RPMI8226 (cell line): ENCODE measurements at regions not wholly inside any gene's neighbourhood (a gene's known extent, or its start where the extent isn't known, plus 50 kb on each side); places are given as distances from the start of the nearest gene placed in this dataset.
A peak's percentile ranks its signal among the peaks of the same experiment; 100 is the strongest.

Experiments
- DNase-seq: peaks from one replicate; pipeline ENCODE4 v3.0.0-alpha.2; 2015

DNA sequence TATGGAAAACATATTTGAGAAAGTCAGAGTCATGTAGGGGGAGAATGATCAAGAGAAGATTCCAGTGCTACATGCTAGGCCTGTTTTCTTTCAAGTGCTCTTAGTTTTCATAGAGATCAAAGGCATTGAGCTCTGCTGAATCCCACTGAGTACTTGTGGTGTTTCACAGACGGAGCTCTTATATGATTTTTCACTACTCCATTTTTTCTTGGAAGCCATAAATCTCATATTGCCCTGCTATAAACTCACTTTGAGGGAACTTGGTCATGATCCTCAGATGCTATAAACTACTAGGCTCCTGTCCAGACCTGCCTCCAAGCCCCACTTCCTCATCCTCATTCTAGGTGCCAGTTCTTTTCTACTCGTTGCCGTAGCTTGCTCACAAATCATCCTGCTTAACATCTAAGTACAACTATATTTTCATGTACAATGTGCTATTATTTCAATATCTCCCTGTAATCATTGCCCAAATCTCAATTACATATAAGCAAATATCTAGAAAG is 180.8 kb upstream of the CCDC179 start:
- DNase-seq = no peak

DNA sequence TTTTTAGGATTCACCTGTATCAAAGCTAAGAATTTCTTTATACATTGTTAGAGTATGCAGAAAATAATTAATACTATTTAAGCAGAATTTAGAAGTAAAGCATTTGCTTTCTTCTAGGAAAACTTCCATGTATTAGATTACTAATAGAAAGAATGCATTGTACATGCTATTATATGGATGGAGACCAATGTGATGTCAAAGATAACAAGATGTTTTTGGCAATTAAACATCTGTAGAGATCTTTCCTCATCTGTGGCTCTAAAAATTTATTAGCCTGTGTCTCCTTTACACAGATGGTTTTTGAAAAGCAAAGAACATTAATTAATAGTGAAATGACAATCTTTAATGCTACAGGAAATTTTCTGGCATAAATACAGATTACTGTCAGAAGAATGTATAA is 198.4 kb upstream of the CCDC179 start:
- no peak for DNase-seq

DNA sequence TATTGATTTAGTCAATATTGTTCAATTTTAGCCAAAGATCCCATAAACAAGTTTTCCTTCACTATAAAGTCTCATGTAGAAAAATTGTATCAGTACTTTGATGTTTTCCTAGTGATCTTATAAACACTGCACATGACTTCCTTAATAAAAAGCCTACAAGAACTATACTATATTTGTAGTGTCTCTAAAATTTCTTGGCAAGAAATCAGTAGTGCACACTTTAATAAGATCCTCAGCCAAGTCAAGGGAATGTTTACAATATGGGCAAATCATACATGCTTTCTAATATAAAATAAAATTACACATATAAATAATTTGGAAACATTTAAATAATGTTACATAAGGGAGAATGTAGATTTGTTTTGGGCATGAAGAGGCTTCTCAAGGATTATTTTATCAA is 203.0 kb upstream of the CCDC179 start:
- DNase-seq = no peak

DNA sequence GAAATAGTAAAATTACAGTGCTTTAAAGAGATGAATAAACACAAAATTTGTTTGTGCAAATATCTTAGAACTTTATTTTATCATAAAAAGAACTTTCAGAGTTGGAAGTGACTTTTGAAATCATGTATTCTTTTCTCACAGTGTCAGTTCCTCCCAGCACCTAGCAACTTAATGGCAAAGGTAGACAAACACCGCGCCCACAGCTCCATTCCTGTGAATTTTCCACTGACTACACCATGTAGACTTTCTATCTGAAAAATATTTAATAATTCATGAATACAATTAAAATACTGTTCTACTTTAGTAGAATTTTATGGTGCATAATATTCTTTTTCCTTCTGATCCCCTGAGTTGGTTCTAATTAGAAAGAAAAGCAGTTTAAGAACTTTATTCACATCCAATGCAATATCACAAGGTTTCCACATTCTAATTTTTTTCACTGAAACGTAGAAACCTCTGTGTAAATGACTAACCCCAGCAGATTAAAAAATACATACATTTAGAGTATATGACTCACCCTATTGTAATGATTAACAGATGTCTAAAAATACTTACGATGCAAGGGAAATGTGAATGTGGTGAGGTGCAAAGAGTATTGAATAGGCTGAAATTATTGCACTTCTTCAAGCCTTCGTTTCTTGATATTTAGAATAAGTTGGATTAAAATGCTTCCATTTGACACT is 218.2 kb upstream of the CCDC179 start:
- DNase-seq = no peak

DNA sequence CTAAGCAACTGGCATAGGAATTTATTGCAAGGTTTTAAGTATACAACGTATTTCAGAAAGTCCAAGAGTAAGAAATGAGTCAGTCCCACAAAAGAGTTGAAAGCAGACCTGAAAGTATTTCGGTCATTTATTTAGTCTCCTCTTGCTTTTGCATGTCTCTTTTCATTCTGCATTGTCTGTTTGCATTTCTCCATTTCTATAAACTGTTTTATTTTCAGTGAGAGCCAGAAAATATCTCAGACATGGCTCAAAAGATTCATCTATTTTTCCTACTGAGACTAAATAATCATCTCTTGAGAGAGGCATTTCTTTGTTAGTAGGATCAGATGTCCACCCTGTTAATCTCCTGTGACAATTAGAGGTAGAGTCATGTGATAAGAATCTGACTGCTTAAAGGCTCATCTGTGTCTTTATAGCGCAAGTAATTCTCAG is 219.1 kb upstream of the CCDC179 start:
- no peak for DNase-seq

DNA sequence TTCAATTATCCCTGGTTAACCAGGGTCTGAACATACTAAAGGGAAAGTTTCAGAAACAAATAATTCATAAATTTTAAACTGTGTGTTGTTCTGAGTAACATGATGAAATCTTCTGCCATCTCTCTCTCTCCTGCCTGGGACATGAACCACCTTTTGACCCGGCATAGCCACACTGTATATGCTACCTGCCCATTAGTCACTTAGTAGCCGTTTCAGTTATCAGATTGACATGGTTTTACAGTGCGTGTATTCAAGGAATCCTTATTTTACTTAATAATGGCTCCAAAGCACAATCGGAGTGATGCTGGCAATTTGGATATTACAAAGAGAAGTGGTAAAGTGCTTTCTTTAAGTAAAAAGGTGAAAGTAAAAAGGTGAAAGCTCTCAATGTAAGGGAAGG is 227.1 kb upstream of the CCDC179 start:
- DNase-seq = no peak

DNA sequence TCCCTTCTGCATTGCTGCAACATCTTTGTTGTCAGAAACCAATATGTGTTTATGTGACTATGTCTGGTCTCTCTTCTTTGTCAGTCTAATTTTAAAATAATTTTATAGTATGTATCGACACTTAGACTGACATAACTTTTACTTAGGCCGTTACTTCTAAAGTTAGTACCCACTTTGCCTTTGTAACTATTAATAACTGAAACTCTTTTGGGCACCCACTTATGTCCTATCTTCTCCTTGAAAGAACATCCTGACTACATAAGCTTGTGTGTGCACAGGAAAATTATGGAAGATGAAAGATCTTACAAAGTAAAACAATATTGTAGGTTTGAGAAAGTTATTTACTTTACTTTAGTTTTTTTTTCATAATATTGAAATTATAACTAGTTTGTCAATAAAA is 230.4 kb upstream of the CCDC179 start:
- no peak for DNase-seq

DNA sequence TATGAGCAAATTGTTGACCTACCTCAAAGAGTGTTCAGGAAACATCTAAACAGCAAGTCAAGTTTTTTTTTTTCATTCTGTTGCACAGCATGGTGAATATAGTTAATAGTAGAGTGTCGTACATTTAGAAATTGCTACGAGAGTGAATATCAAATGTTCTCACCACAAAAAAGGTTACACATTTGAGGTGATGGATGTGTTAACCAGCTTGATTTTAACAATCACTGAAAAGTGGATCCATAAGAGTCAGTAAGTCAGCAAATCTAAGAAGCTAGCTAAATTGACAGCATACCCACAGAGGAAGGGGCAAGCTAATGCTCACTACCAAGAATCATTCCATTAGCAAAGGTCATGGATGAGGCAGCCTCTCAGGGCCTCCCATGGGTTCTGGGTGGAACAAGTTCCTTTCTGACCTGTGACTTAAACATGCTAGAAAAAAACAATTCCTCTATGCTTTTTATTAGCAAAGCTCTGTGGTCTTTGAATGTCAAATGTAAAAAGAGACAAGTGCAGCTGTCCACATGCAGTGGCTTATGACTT is 235.4 kb upstream of the CCDC179 start:
- no peak for DNase-seq

DNA sequence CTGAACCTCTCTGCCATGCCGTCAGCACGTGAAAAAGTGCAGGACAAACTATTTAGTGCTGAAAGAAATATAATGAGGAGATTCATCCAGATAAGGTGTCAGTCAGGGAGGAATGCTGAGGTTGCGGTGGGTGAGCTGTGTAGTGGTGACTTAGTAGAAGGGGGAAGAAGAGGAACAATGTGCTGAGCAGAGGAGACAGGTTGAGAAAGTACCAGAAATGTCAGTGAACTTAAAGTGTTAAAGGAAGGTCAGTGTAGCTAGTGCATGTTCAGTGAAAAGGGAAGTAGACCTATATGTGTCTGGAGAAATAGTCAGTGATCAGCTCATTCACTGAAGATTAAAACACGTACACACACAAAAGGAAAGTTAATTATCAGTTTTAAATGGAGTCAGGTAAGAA is 237.6 kb upstream of the CCDC179 start:
- DNase-seq = no peak

DNA sequence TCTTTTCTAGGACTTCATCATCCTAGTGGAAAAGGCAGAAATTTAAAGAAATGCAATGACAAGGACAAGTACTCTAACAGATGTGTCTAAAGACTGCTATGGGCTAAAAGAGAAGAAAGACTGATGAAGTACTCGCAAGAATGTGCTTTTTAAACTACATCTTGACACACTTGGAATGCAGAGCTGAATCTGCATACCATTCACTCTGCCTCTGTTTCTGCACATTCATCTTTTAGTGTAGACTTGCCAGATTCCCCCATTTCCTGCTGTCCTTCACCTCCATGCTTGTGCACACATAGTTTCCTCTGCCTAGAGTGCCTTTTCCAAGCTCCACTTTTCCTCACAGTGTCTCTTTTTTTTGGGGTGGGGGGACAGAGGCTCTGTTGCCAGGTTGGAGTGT is 239.0 kb upstream of the CCDC179 start:
- no peak for DNase-seq

DNA sequence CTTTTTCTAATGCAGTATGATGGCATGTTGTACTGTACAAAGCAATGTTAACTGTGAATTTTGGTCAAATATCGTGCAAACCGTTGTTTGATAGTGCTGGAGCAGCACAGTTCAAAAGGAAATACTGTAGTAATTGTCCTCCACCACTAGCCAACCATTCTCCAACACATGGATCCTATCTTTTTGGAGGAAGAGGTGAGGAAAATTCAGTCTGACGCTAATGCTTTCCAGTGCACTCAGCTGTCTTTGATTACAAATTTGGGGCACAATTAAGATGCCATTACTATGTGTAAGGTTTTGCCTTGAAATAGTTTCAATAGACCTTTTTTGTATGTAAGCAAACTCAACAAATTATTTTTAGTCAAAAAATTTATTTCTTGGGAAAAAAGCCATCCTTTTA is 240.5 kb upstream of the CCDC179 start:
- DNase-seq = no peak

DNA sequence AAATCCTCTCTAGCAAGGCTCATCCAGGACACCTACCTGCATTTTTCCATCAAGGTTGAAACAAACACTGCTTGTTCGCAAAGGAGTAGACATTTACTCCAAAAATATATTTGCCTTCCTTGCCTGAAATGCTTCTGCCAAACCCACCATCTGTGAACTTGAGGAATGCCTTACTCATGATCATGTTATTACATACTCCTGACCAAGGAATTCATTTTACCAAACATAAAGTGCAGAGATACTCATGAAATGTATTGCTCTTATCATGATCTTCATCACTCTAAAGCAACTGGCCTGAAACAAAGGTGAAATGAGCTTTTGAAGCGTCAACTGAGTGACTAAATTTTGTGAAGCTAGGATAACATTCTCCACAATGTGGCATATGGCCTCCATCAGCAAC is 243.1 kb upstream of the CCDC179 start:
- DNase-seq = no peak

DNA sequence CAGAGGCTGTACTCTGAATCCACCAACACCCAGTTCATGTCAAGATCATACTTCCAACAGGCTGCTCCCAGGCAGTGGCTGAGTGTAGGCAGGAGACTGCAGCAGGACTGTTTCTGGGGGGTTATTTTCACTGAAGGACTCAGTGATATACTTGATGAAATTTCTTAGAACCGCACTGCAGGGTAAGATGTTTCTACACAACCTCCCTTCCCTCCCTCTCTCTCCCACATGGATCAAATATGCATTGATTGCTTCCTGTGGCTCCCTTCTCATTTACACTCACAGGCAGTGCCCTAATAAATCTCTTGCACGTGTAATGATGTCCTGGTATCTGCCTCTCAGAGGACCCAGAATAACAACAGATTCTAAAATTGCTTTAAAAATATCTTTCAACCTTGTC is 251.3 kb upstream of the CCDC179 start:
- no peak for DNase-seq

DNA sequence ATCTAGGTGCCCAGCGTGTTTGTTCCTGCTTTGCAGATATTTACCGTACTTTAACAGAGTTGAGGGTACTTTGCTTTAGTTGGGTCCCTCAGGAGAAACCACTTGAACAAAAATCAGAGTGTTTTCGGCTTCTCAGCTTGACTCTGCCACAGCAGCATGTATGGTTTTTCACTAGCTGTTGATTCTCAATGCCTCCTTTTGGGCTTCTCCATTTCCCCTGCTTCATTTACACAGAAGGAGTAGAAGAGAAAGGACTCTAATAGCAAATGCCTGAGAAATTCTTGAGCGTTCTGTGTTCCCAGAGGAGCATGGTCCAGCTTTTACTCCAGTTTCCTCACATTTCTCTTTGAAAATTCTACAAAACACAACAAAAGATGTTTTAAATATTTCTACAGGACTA is 252.1 kb upstream of the CCDC179 start:
- DNase-seq = no peak

DNA sequence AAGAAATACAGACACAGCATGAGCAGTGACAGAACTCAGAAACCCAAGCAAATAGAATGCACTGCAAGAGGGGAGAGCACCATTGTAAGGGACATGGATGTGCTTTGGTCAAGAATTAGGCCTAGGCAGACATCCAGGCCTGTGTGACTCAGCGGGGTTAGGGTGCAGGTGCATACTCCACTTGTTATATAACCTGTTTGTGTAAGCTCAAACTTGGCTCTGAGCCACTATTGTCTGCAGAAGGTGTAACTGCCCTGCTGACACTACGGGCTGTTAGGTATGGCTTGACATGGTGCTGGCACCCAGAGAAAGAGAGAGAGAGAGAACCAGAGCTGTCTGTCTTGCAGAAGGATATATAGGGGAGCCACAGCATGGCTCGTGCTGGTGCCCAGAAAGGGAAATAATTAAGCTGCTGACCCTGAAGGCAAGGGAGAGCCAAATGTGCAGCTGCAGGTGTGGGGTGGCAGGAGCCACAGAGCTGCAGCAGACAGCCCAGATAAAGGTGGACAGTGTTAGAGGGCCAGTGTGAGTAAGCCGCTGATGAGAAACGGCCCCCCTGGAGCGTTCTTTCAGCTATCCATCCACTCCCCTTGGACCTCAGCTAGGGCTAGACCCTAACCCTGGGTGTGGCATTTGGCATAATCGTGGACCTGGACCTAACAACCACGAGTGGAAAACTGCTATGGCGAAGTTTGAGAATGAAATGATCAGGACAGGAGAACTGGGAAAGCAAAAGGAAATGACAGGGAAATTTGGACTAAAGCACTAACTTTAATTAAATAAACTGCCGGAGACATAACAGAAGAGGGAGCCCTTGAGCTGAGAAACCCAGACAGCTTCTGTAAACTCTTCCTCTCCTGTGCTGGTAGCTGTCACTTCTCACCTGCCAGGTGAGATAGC is 253.0 kb upstream of the CCDC179 start:
- peak; percentile 90 for DNase-seq

DNA sequence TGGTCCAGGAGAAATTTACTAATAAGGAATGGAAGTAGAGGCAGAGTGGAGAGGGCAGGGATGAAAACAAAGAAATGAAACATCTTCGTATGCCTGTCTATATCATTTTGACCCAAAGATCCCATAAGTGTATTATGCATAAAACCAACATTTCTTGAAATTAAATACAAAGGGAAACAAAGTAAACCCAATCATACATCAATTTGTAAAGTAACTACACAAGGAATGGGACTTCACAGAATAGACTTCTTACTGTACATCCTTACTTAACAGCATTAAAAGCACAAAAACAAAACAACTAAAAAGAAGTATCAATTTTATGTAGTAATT is 253.6 kb upstream of the CCDC179 start:
- no peak for DNase-seq

DNA sequence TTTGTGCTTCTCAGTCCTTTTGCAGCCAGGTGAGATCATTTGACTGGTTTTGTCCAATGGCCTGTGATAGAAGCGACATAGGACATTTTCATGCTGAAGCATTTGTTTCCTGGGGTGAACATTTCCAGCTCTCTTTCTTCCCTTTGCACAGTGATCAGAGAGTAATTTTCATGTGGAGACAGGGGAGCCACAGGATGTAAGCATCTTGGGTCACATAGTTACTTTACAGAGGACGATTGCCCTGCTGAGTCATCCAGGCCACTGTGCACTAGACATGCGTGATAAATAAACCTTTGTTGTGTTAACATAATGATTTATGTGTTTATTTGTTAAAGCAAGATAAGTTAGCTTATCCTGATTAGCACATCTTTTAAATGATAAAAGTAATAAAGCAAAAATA is 263.5 kb upstream of the CCDC179 start:
- no peak for DNase-seq

DNA sequence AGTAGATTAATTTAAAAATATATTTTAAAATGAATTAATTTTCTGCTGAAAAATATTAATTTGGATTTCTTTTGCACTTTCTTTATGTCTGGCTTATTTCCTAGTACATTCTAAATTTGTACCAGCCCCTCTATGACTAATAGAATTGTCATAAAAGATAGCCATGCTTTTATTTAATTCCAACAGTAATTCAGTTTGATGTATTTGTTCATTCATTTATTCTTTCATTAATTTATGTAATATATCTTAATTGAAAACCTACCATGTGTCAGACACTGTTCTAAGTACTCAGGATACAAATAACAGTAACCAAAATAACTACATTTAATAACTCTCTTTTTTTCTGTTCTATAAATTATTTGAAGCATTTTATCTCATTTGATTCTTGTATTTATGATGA is 264.0 kb upstream of the CCDC179 start:
- DNase-seq = no peak

DNA sequence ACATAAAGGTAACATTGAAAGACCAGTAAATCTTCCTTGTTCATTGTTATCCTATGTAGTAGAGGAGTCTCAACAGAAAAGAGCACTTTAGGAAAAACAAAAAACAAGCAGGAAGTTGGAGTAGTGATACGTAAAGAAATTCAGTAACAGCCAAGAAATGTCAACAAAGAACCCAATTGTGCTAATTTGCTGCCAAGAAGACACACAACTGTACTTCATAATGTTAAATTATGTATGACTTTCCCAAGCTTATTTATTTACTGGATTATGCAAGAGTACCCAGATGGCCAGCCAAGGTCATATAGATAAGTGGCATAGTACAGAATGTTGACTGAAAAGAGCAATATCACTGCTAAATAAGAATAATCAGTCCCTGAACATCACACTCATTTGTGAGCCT is 264.7 kb upstream of the CCDC179 start:
- no peak for DNase-seq

DNA sequence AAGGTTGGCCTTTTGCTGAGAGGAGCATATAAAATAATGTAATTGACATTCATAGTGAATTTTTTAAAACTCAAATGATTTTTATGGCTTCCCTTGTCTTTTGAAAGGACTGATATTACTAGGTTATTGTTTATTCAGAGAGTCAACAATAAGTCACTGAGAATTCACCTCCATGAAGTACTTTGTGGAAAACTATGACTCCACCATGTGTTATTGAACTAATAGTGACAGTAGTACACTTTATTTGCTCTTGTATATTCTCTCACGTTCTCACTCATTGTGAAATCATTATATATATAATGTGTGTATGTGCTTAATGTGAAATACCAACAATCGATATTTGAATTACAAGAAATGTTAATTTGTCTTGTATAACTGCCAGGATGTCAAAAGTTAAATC is 267.4 kb upstream of the CCDC179 start:
- DNase-seq = no peak

DNA sequence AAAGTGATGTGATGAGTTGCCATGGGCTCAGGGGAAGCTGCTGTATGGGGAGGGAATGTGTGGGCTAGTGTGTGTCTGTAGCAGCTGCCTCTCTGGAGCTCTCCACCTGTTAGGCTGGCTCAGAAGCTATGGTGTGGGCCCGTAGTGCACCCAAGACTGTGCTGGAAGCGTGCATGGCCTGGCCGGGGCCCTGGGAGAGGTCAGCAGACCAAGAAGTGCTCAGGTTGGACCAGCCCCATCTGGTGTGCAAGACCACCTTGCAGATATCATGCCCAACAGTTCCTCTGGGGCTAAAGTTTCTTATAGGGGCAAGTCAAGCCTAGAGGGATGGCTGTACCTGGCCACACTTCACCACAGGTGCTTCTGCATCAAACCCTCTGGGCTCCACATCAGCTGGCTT is 274.4 kb upstream of the CCDC179 start:
- no peak for DNase-seq

DNA sequence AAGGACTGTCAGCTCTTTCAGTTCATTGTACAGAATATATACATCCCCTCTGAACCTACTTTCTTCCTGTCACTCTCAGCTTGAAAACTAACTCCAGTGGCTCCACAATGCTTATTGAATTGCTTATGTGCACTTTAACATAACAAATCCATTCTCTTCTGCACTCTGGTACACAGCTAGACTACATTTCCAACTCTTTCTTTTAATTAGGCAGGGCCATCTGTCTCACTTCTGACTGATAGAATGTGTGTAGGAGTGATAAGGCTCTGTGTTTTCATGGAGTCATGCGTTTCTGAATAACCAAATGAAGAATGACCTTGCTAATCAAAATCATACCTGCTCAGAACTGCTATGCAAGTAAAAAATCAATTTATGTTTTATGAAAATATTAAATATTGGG is 278.5 kb upstream of the CCDC179 start:
- no peak for DNase-seq

DNA sequence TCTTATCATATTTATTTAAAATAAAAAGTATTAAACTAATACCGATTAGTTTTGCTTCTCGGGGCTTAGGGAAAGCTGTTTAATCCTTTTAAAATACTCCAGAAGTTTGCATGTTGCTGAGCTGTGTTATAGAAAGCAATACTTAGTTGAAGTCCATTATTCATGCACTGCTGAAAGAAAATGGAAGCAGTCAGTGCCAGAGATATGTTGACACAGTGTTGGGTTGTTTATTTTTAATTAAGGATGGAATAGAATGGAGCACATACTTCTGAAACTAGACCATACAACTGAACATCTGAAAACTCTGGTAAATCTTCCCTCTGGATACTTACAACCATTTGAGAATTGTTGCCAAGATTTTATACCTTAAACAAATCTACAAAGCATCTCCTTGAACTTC is 282.7 kb upstream of the CCDC179 start:
- no peak for DNase-seq

DNA sequence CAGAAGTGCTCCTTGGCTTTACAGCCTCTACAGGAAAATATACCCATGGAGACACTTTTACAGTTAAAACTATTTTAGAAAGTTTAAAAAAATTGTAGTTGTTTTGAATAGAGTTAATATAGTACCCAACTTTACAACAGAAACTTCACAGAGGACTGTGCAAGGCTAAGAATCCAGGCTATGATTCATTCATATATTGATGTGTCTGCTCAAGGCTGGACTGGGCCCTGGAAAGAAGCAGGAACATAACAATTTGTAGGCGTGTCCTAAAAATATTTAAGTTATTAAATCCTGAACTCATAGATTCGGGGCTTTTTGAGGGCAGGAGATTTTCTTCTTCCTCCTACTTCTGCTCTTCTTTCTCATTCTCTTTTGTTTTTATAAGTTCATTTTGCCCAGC is 291.5 kb upstream of the CCDC179 start:
- no peak for DNase-seq
